Loucy (cell line): ENCODE measurements at regions not wholly inside any gene's neighbourhood (a gene's known extent, or its start where the extent isn't known, plus 50 kb on each side); places are given as distances from the start of the nearest gene placed in this dataset.

Source experiments
- H2AFZ ChIP-seq: fragments of 200-600 bp; sonication (generic); 2 replicates; pipeline ENCODE4 v1.6.0; 2016; ENCODE audit warnings: antibody characterized with exemption, mild to moderate bottlenecking, low read length, moderate library complexity
- H3F3A ChIP-seq: fragments of 200-600 bp; 2 replicates; pipeline ENCODE4 v1.6.0; 2016; ENCODE audit warnings: antibody characterized with exemption, low read depth, mild to moderate bottlenecking
- H3K27me3 ChIP-seq: fragments of 200-600 bp; sonication (generic); 2 replicates; pipeline ENCODE4 v1.6.1; 2014; ENCODE audit warnings: low read length, mild to moderate bottlenecking; ENCODE audit not compliant: insufficient read depth, poor library complexity, severe bottlenecking
- H3K36me3 ChIP-seq: fragments of 200-600 bp; sonication (generic); 2 replicates; pipeline ENCODE4 v1.6.1; 2016; ENCODE audit warnings: low read length; ENCODE audit not compliant: insufficient read depth
- H3K4me1 ChIP-seq: fragments of 200-600 bp; sonication (generic); 2 replicates; pipeline ENCODE4 v1.5.1; 2014; ENCODE audit warnings: low read length, mild to moderate bottlenecking; ENCODE audit not compliant: insufficient read depth, poor library complexity, severe bottlenecking
- H3K4me2 ChIP-seq: fragments of 200-600 bp; sonication (generic); 2 replicates; pipeline ENCODE4 v1.6.0; 2014; ENCODE audit warnings: antibody characterized with exemption, low read length, low read depth, mild to moderate bottlenecking; ENCODE audit not compliant: poor library complexity, severe bottlenecking
- H3K4me3 ChIP-seq: fragments of 200-600 bp; sonication (generic); 2 replicates; pipeline ENCODE4 v1.5.1; 2014; ENCODE audit warnings: low read length, mild to moderate bottlenecking, mixed read lengths; ENCODE audit not compliant: poor library complexity, severe bottlenecking
- H3K79me2 ChIP-seq: fragments of 200-600 bp; sonication (generic); 2 replicates; pipeline ENCODE4 v1.6.1; 2014; ENCODE audit warnings: low read length; ENCODE audit not compliant: insufficient read depth
- H3K9ac ChIP-seq: fragments of 200-600 bp; sonication (generic); 2 replicates; pipeline ENCODE4 v1.6.0; 2014; ENCODE audit warnings: mild to moderate bottlenecking, low read depth, low read length, moderate library complexity; ENCODE audit not compliant: poor library complexity, severe bottlenecking
- H3K9me2 ChIP-seq: fragments of 200-600 bp; sonication (generic); replicated peaks from 2 replicates; pipeline ENCODE4 v1.6.1; 2016; ENCODE audit warnings: low read depth, low read length, mixed read lengths
- H3K9me3 ChIP-seq: fragments of 200-600 bp; sonication (generic); 2 replicates; pipeline ENCODE4 v1.6.1; 2014; ENCODE audit warnings: mild to moderate bottlenecking, antibody characterized with exemption, low read length, low read depth; ENCODE audit not compliant: insufficient read depth
- H4K20me1 ChIP-seq: fragments of 200-600 bp; sonication (generic); 2 replicates; pipeline ENCODE4 v1.6.0; 2014; ENCODE audit warnings: antibody characterized with exemption, low read length, mild to moderate bottlenecking; ENCODE audit not compliant: insufficient read depth, poor library complexity, severe bottlenecking
- CTCF ChIP-seq: fragments of 200-600 bp; sonication (generic); conservative IDR thresholded peaks from 2 replicates; pipeline ENCODE4 v1.5.1; 2014; ENCODE audit warnings: mild to moderate bottlenecking, antibody characterized with exemption, low read length
- EZH2phosphoT487 ChIP-seq: fragments of 200-600 bp; IDR thresholded peaks from 2 replicates; pipeline ENCODE4 v1.6.1; 2018; ENCODE audit warnings: antibody characterized with exemption, mild to moderate bottlenecking, moderate library complexity, borderline replicate concordance

- Histone ChIP-seq H3K9ac (no peak overlapping the region), H3K4me3 (no peak overlapping the region), H3K4me2 (no peak overlapping the region), H3K27me3 (no peaks in the 10 kb centered on the region), H3F3A (no peaks in the 10 kb centered on the region), H3K79me2 (no peaks in the 10 kb centered on the region), H3K4me1 (no peaks in the 10 kb centered on the region), H4K20me1 (no peaks in the 10 kb centered on the region), H3K9me2 (no peaks in the 10 kb centered on the region), H2AFZ (no peak overlapping the region), H3K36me3 (no peaks in the 10 kb centered on the region), H3K9me3 (no peaks in the 10 kb centered on the region)
- TF ChIP-seq CTCF (no peak), EZH2phosphoT487 (no peak)
Measured at GRCh38 chr14:85380881-85381280, 149.1 kb upstream of the FLRT2 start.

- Histone ChIP-seq H3K9me3 (no peaks in the 10 kb centered on the region), H2AFZ (no peak overlapping the region), H3K9ac (no peak overlapping the region), H3K79me2 (no peaks in the 10 kb centered on the region), H4K20me1 (no peaks in the 10 kb centered on the region), H3K4me2 (no peak overlapping the region), H3F3A (no peaks in the 10 kb centered on the region), H3K4me1 (no peaks in the 10 kb centered on the region), H3K27me3 (no peaks in the 10 kb centered on the region), H3K36me3 (no peaks in the 10 kb centered on the region), H3K9me2 (no peaks in the 10 kb centered on the region), H3K4me3 (no peak overlapping the region)
- TF ChIP-seq EZH2phosphoT487 (no peak), CTCF (no peak)
Measured at GRCh38 chr14:85382341-85382740, 147.6 kb upstream of the FLRT2 start.

GRCh38 chr14:85387181-85387580 lies 142.8 kb upstream of the FLRT2 start:
- H3K9ac ChIP-seq = no peak overlapping the region
- no peaks in the 10 kb centered on the region for H4K20me1 ChIP-seq
- H3K36me3 ChIP-seq = no peaks in the 10 kb centered on the region
- no peak for TF ChIP-seq EZH2phosphoT487
- no peak for TF ChIP-seq CTCF
- H3K9me3 ChIP-seq = no peaks in the 10 kb centered on the region
- H3K27me3 ChIP-seq = no peaks in the 10 kb centered on the region
- peaks cover 3% of the 10 kb centered on the region for H3K4me1 ChIP-seq
- H3K4me2 ChIP-seq = no peak overlapping the region
- no peaks in the 10 kb centered on the region for H3K79me2 ChIP-seq
- no peak overlapping the region for H2AFZ ChIP-seq
- no peaks in the 10 kb centered on the region for H3F3A ChIP-seq
- H3K4me3 ChIP-seq = no peak overlapping the region
- no peaks in the 10 kb centered on the region for H3K9me2 ChIP-seq
